ENCODE measurements at regions not wholly inside any gene's neighbourhood (a gene's known extent, or its start where the extent isn't known, plus 50 kb on each side); places are given as distances from the start of the nearest gene placed in this dataset.

- ChIA-PET POLR2A (ENCODE audit: unreplicated experiment) (no interaction called here), CTCF (no interaction called here)
- no TSS peak for BruUV-seq (replicated peaks)
- intact Hi-C loops (cut with micrococcal nuclease; ENCODE audit: unreplicated experiment): loop anchor here (5.0 kb wide), 1 partner anchor 633 kb away; no protein-coding TSS in a partner anchor
- no peak overlapping the region for H3K27ac ChIP-seq
- no peaks in the 10 kb centered on the region for H3K36me3 ChIP-seq (ENCODE audit: low read depth)
- H4K20me1 ChIP-seq (ENCODE audit: insufficient read depth): no peaks in the 10 kb centered on the region
- H3K27me3 ChIP-seq (ENCODE audit: insufficient read depth, low read depth): peaks cover 21% of the 10 kb centered on the region
- H3F3A ChIP-seq (ENCODE audit: insufficient read depth, low read depth): no peaks in the 10 kb centered on the region
- no peaks in the 10 kb centered on the region for H3K4me1 ChIP-seq (replicated peaks; ENCODE audit: insufficient read depth)
- no peak overlapping the region for H3K4me2 ChIP-seq
- no peaks in the 10 kb centered on the region for H3K9me2 ChIP-seq (ENCODE audit: insufficient read depth)
- H3K9me3 ChIP-seq (ENCODE audit: insufficient read depth, low read depth): no peaks in the 10 kb centered on the region
- no peaks in the 10 kb centered on the region for H3K79me2 ChIP-seq (ENCODE audit: low read depth)
- TF ChIP-seq EZH2 (IDR thresholded peaks at IDR 0.05; ENCODE audit: low read depth) (no peak), CTCF (conservative IDR thresholded peaks at IDR 0.05) (no peak)
- no peak overlapping the region for H3K4me3 ChIP-seq
- no peak for DNase-seq
- H2AFZ ChIP-seq: no peak overlapping the region
Measured at GRCh38 chrX:130999360-130999759, 58.8 kb upstream of the ARHGAP36 start.

All from PC-9 (cell line).